Activated T-cell treated with anti-CD3 and anti-CD28 coated beads for 48 hours (primary cell): ENCODE measurements at regions not wholly inside any gene's neighbourhood (a gene's known extent, or its start where the extent isn't known, plus 50 kb on each side); places are given as distances from the start of the nearest gene placed in this dataset.
A peak's percentile ranks its signal among the peaks of the same experiment; 100 is the strongest.
"Not testable (repeated sequence)": the region's sequence is repeated elsewhere in the genome, so short reads cannot be mapped to it uniquely, and the experiment has no call there.

Source experiments
- DNase-seq: peaks from one replicate; pipeline ENCODE4 v3.0.0-alpha.2; 2020; ENCODE audit warnings: low read depth

GRCh38 chr19:34033880-34034279 lies 138.4 kb upstream of the LSM14A start:
- no peak for DNase-seq

GRCh38 chr19:34034318-34034846 lies 137.9 kb upstream of the LSM14A start:
- no peak for DNase-seq

GRCh38 chr19:34041925-34042521 lies 130.3 kb upstream of the LSM14A start:
- peak; percentile 71 for DNase-seq

GRCh38 chr19:34044021-34044420 lies 128.3 kb upstream of the LSM14A start:
- no peak for DNase-seq

- no peak for DNase-seq
Observed at GRCh38 chr19:34049944-34050343, 122.4 kb upstream of the LSM14A start.

- not testable (repeated sequence) for DNase-seq
Observed at GRCh38 chr19:34050430-34050829, 121.9 kb upstream of the LSM14A start.

GRCh38 chr19:34051255-34051654 lies 121.0 kb upstream of the LSM14A start:
- DNase-seq, result no peak

GRCh38 chr19:34057155-34057554 lies 115.1 kb upstream of the LSM14A start:
- DNase-seq, result no peak

- DNase-seq, result no peak
Observed at GRCh38 chr19:34066007-34066643, 106.2 kb upstream of the LSM14A start.

- DNase-seq, result no peak
Observed at GRCh38 chr19:34067861-34068271, 104.4 kb upstream of the LSM14A start.

GRCh38 chr19:34075661-34076091 lies 96.6 kb upstream of the LSM14A start:
- no peak for DNase-seq

GRCh38 chr19:34082289-34083077 lies 89.8 kb upstream of the LSM14A start:
- no peak for DNase-seq

- no peak for DNase-seq
Observed at GRCh38 chr19:34084396-34085145, 87.7 kb upstream of the LSM14A start.

GRCh38 chr19:34085336-34085735 lies 87.0 kb upstream of the LSM14A start:
- no peak for DNase-seq

- DNase-seq, result no peak
Observed at GRCh38 chr19:34088292-34088691, 84.0 kb upstream of the LSM14A start.

GRCh38 chr19:34089566-34089965 lies 82.7 kb upstream of the LSM14A start:
- DNase-seq, result no peak

GRCh38 chr19:34094960-34095359 lies 77.3 kb upstream of the LSM14A start:
- DNase-seq, result no peak

GRCh38 chr19:34095411-34095810 lies 76.9 kb upstream of the LSM14A start:
- not testable (repeated sequence) for DNase-seq

GRCh38 chr19:34096020-34096915 lies 76.0 kb upstream of the LSM14A start:
- no peak for DNase-seq

- no peak for DNase-seq
Observed at GRCh38 chr19:34104096-34104495, 68.2 kb upstream of the LSM14A start.

GRCh38 chr19:34104557-34104956 lies 67.7 kb upstream of the LSM14A start:
- DNase-seq, result no peak
